ENCODE measurements at regions not wholly inside any gene's neighbourhood (a gene's known extent, or its start where the extent isn't known, plus 50 kb on each side); places are given as distances from the start of the nearest gene placed in this dataset.

GRCh38 chr18:66937546-66937945 lies 333.7 kb upstream of the CDH19 start (continued):
- no peak for TF ChIP-seq EZH2 (IDR thresholded peaks at IDR 0.05; ENCODE audit: low read depth, low read length, severe bottlenecking)
- no peak for TF ChIP-seq SP2 (IDR thresholded peaks at IDR 0.05; ENCODE audit: low read length)
- TF ChIP-seq SAP30 (IDR thresholded peaks at IDR 0.05; ENCODE audit: insufficient read depth, insufficient replicate concordance, low read length): no peak

All from H1 (cell line).